Glutamatergic neuron (in vitro differentiated cells): ENCODE measurements at regions not wholly inside any gene's neighbourhood (a gene's known extent, or its start where the extent isn't known, plus 50 kb on each side); places are given as distances from the start of the nearest gene placed in this dataset.
A peak's percentile ranks its signal among the peaks of the same experiment; 100 is the strongest.

ENCODE experiments used
- DNase-seq: peaks from one replicate; pipeline ENCODE4 v3.0.0; 2022
- H3K27ac Mint-ChIP-seq: one replicate; pipeline ENCODE4 v1.8.0; 2020; ENCODE audit warnings: mild to moderate bottlenecking, mixed read lengths, inconsistent platforms; ENCODE audit not compliant: unreplicated experiment
- H3K27me3 Mint-ChIP-seq: one replicate; pipeline ENCODE4 v1.8.0; 2020; ENCODE audit warnings: mild to moderate bottlenecking, moderate library complexity, mixed read lengths, inconsistent platforms; ENCODE audit not compliant: unreplicated experiment
- H3K36me3 Mint-ChIP-seq: one replicate; pipeline ENCODE4 v1.8.0; 2020; ENCODE audit warnings: mild to moderate bottlenecking, mixed read lengths, inconsistent platforms; ENCODE audit not compliant: unreplicated experiment
- H3K4me1 Mint-ChIP-seq: one replicate; pipeline ENCODE4 v1.8.0; 2020; ENCODE audit warnings: mild to moderate bottlenecking, low read depth, mixed read lengths, inconsistent platforms; ENCODE audit not compliant: unreplicated experiment
- H3K4me3 Mint-ChIP-seq: one replicate; pipeline ENCODE4 v1.8.0; 2020; ENCODE audit warnings: mild to moderate bottlenecking, mixed read lengths, inconsistent platforms; ENCODE audit not compliant: unreplicated experiment
- H3K9me3 Mint-ChIP-seq: one replicate; pipeline ENCODE4 v1.8.0; 2020; ENCODE audit warnings: mild to moderate bottlenecking, moderate library complexity, mixed read lengths, inconsistent platforms; ENCODE audit not compliant: unreplicated experiment
- TF ChIP-seq, protein P1 (sequence below): fragments of 200-600 bp; sonication (generic); IDR thresholded peaks from one replicate; pipeline ENCODE4 v1.5.0; 2021; ENCODE audit not compliant: partially characterized antibody, unreplicated experiment

DNA sequence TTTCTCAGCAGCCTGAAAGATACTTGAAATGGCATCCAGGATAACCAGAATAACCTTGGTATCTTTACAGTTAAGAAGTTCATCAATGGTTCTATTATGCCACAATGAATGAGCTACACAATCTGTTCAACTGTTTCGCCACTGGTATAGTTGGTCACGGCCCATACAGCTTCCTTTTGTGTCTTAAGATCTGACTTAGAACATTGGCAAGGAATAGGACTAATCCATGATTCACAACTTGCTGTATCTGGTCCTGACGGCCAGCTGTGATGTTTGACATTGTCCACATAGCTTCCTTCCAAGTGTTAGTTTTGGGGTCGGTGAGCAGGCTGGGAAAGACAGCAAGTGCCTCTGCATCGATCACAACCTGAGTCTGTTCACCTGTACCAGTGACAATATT lies 113.3 kb upstream of the RAD23B start:
- no peak for DNase-seq
- Mint-ChIP-seq H3K36me3 (no peaks in the 10 kb centered on the region), H3K9me3 (no peaks in the 10 kb centered on the region), H3K27ac (no peak overlapping the region), H3K4me1 (peaks cover 11% of the 10 kb centered on the region), H3K4me3 (no peak overlapping the region), H3K27me3 (no peaks in the 10 kb centered on the region)
- TF ChIP-seq, protein P1, sequence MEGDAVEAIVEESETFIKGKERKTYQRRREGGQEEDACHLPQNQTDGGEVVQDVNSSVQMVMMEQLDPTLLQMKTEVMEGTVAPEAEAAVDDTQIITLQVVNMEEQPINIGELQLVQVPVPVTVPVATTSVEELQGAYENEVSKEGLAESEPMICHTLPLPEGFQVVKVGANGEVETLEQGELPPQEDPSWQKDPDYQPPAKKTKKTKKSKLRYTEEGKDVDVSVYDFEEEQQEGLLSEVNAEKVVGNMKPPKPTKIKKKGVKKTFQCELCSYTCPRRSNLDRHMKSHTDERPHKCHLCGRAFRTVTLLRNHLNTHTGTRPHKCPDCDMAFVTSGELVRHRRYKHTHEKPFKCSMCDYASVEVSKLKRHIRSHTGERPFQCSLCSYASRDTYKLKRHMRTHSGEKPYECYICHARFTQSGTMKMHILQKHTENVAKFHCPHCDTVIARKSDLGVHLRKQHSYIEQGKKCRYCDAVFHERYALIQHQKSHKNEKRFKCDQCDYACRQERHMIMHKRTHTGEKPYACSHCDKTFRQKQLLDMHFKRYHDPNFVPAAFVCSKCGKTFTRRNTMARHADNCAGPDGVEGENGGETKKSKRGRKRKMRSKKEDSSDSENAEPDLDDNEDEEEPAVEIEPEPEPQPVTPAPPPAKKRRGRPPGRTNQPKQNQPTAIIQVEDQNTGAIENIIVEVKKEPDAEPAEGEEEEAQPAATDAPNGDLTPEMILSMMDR = no peak

DNA sequence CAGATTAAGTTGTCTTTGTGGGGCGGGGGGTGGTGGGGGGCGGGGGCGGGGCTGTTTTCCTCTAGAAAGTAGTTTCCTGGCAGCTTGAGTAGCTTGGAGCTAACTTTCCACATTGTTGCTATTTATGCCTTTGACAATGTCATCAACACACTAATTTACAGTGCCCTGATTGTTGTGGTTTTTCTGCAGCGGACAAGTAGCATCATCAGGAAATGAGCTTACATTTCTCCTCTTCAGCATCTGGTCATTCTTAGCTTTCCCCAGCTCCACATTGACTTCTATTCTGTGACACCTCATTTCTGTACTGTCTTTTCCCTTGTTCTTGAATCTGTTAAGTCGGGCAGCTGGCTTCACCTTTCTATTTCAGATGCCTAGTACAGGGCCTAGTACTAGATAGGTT lies 112.3 kb upstream of the RAD23B start:
- H3K4me3 Mint-ChIP-seq = no peak overlapping the region
- no peaks in the 10 kb centered on the region for H3K9me3 Mint-ChIP-seq
- TF ChIP-seq, protein P1 = no peak
- no peak overlapping the region for H3K27ac Mint-ChIP-seq
- no peaks in the 10 kb centered on the region for H3K36me3 Mint-ChIP-seq
- H3K4me1 Mint-ChIP-seq = peaks cover 19% of the 10 kb centered on the region
- no peak for DNase-seq
- H3K27me3 Mint-ChIP-seq = no peaks in the 10 kb centered on the region

DNA sequence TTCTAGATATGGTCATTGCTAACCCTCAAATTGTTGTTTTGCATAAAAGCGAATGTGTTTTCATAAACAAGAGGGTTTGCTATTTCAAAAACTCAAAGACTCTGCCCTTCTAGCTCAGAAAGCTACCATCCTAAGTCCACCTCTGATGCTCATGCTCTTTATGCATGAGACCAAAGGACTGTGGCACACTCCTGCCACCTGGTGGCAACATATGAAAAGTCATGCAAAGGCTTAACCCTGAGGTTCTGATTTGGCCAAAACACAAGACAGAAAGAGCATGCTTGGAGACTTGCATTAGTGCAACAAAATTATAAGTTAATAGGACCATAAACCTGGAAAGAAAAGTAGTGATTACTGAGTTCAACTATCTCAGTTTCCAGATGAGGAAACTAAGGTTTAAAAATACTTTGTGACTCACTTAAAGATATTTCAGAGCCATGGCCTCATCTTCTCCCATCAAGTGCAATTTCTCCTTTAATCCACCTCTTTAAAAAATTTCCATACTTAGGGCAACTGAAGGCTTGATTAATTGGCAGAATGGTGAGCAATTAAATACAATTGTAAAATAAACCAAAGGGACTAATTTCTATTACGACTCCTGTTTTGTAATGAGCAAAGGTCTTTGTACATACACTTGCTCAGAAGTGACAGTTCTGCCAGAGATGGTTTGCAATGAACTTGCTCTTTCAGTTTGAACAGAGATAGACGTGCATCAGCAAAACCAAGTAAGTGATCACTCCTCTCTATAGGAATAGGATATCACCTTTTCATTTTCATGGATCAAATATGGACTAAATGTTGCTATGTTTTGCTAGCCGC lies 110.7 kb upstream of the RAD23B start:
- peak overlapping the region; percentile 39 for H3K27ac Mint-ChIP-seq
- TF ChIP-seq, protein P1 = peak; percentile 91

DNA sequence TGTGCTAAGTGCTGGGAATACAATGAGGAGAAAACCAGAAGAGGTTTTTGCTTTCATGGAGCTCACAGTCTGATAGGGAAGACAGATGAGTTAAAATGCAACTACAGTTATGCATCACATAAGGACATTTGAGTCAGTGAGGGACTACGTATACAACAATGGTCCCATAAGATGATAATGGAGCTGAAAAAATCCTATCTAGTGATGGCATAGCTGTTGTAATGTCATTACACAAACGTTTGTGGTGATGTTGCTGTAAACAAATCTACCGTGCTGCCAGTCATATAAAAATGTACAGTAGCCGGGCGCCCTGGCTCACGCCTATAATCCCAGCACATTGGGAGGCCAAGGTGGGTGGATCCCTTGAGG lies 110.1 kb upstream of the RAD23B start:
- TF ChIP-seq, protein P1 = no peak
- H3K9me3 Mint-ChIP-seq = peaks cover 5% of the 10 kb centered on the region
- DNase-seq = no peak

More for the DNA sequence above, 110.7 kb upstream of the RAD23B start:
- peaks cover 5% of the 10 kb centered on the region for H3K9me3 Mint-ChIP-seq
- DNase-seq = peak; percentile 82
- H3K27me3 Mint-ChIP-seq = no peaks in the 10 kb centered on the region
- peaks cover 35% of the 10 kb centered on the region for H3K4me1 Mint-ChIP-seq
- no peaks in the 10 kb centered on the region for H3K36me3 Mint-ChIP-seq
- no peak overlapping the region for H3K4me3 Mint-ChIP-seq

DNA sequence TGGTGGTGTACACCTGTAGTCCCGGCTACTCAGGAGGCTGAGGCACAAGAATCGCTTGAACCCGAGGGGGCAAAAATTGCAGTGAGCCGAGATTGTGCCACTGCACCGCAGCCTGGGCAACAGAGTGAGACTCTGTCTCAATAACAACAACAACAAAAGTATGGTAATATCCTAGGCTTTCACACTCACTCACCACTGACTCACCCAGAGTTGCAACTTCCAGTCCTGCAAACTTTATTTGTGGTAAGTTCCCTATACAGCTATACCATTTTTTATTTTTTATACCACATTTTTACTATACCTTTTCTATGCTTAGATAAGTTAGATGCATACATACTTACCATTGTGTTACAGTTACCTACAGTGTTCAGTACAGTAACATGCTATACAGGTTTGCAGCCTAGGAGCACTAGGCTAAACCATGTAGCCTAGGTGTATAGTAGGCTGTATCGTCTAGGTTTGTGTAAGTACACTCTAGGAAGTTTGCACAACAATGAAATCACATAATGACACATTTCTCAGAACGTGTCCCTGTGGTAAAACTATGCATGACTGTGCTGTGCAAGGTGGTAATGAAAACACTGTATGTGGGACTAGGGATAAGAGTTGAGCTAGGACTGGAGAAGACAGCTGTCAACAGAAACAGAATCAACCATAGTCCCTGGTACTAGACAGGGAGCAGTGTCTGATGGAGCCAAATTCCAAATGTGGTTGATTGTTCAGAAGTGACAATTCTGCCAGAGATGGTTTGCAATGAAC lies 109.5 kb upstream of the RAD23B start:
- Mint-ChIP-seq H3K27me3 (no peaks in the 10 kb centered on the region), H3K36me3 (no peaks in the 10 kb centered on the region), H3K9me3 (peaks cover 5% of the 10 kb centered on the region), H3K4me3 (no peak overlapping the region), H3K4me1 (peaks cover 39% of the 10 kb centered on the region), H3K27ac (no peak overlapping the region)
- DNase-seq = no peak
- TF ChIP-seq, protein P1 = no peak

More for the DNA sequence above, 110.1 kb upstream of the RAD23B start:
- Mint-ChIP-seq H3K27me3 (no peaks in the 10 kb centered on the region), H3K36me3 (no peaks in the 10 kb centered on the region), H3K27ac (no peak overlapping the region), H3K4me1 (peaks cover 38% of the 10 kb centered on the region), H3K4me3 (no peak overlapping the region)
